Neural cell (in vitro differentiated cells): ENCODE measurements at regions not wholly inside any gene's neighbourhood (a gene's known extent, or its start where the extent isn't known, plus 50 kb on each side); places are given as distances from the start of the nearest gene placed in this dataset.

ENCODE experiments used
- H2AFZ ChIP-seq: fragments of 200-600, 300-800 bp; sonication (generic), shearing (Covaris generic); 2 replicates; pipeline ENCODE4 v1.6.0; 2014; ENCODE audit warnings: low read depth, mild to moderate bottlenecking, antibody characterized with exemption, low read length, moderate library complexity
- H3F3A ChIP-seq: fragments of 200-600 bp; shearing (Covaris generic); 2 replicates; pipeline ENCODE4 v1.6.1; 2016; ENCODE audit warnings: mild to moderate bottlenecking, moderate library complexity, mixed read lengths, antibody characterized with exemption, low read length; ENCODE audit not compliant: insufficient read depth, poor library complexity, severe bottlenecking
- H3K27ac ChIP-seq: fragments of 200-600, 300-800 bp; sonication (generic), shearing (Covaris generic); 2 replicates; pipeline ENCODE4 v1.5.1; 2014; ENCODE audit warnings: mild to moderate bottlenecking, low read length, moderate library complexity
- H3K27me3 ChIP-seq: fragments of 300-800, 200-600 bp; sonication (generic), shearing (Covaris generic); 2 replicates; pipeline ENCODE4 v1.6.0; 2014; ENCODE audit warnings: mild to moderate bottlenecking, low read depth, low read length, moderate library complexity; ENCODE audit not compliant: insufficient read depth
- H3K36me3 ChIP-seq: fragments of 300-800, 200-600 bp; sonication (generic), shearing (Covaris generic); 2 replicates; pipeline ENCODE4 v1.5.1; 2014; ENCODE audit warnings: mild to moderate bottlenecking, antibody characterized with exemption, low read length, moderate library complexity; ENCODE audit not compliant: insufficient read depth
- H3K4me2 ChIP-seq: fragments of 300-800, 200-600 bp; sonication (generic), shearing (Covaris generic); 2 replicates; pipeline ENCODE4 v1.6.0; 2014; ENCODE audit warnings: mild to moderate bottlenecking, low read length
- H3K4me3 ChIP-seq: fragments of 300-800, 200-600 bp; sonication (generic), shearing (Covaris generic); 2 replicates; pipeline ENCODE4 v1.5.1; 2014; ENCODE audit warnings: mild to moderate bottlenecking, low read length, moderate library complexity
- H3K79me2 ChIP-seq: fragments of 200-600 bp; shearing (Covaris generic); replicated peaks from 2 replicates; pipeline ENCODE4 v1.6.0; 2014; ENCODE audit warnings: mild to moderate bottlenecking, low read length, moderate library complexity; ENCODE audit not compliant: insufficient read depth
- H3K9ac ChIP-seq: fragments of 300-800, 200-600 bp; sonication (generic), shearing (Covaris generic); 2 replicates; pipeline ENCODE4 v1.6.1; 2016; ENCODE audit warnings: mild to moderate bottlenecking, low read length, mixed read lengths
- H3K9me2 ChIP-seq: fragments of 200-600 bp; shearing (Covaris generic); 2 replicates; pipeline ENCODE4 v1.6.1; 2016; ENCODE audit warnings: mild to moderate bottlenecking, low read length, mixed read lengths; ENCODE audit not compliant: insufficient read depth
- H3K9me3 ChIP-seq: fragments of 200-600, 300-800 bp; sonication (generic), shearing (Covaris generic); 2 replicates; pipeline ENCODE4 v1.6.1; 2016; ENCODE audit warnings: mild to moderate bottlenecking, mixed run types, low read length, moderate library complexity, mixed read lengths
- H4K20me1 ChIP-seq: fragments of 200-600 bp; shearing (Covaris generic); 2 replicates; pipeline ENCODE4 v1.6.1; 2016; ENCODE audit warnings: mild to moderate bottlenecking, mixed run types; ENCODE audit not compliant: insufficient read depth
- EP300 ChIP-seq: fragments of 450-650 bp; conservative IDR thresholded peaks from 2 replicates; pipeline ENCODE4 v1.6.1; 2014; ENCODE audit warnings: antibody characterized with exemption, mild to moderate bottlenecking, moderate library complexity; ENCODE audit not compliant: poor library complexity, severe bottlenecking
- EZH2 ChIP-seq: fragments of 200-600, 300-800 bp; shearing (Covaris generic), sonication (generic); IDR thresholded peaks from 2 replicates; pipeline ENCODE4 v1.6.1; 2014; ENCODE audit warnings: antibody characterized with exemption, low read length, borderline replicate concordance, mild to moderate bottlenecking; ENCODE audit not compliant: insufficient read depth, poor library complexity, severe bottlenecking
- MXI1 ChIP-seq: fragments of 450-650 bp; conservative IDR thresholded peaks from 2 replicates; pipeline ENCODE4 v1.6.1; 2014; ENCODE audit warnings: antibody characterized with exemption, mild to moderate bottlenecking; ENCODE audit not compliant: poor library complexity, severe bottlenecking
- POLR2AphosphoS5 ChIP-seq: IDR thresholded peaks from 2 replicates; pipeline ENCODE4 v1.6.1; 2012
- REST ChIP-seq: IDR thresholded peaks from 2 replicates; pipeline ENCODE4 v1.6.1; 2012; ENCODE audit warnings: borderline replicate concordance
- TAF1 ChIP-seq: IDR thresholded peaks from 2 replicates; pipeline ENCODE4 v1.6.1; 2012; ENCODE audit warnings: low read depth
- TF ChIP-seq, protein P1 (sequence below): fragments of 450-650 bp; IDR thresholded peaks from 2 replicates; pipeline ENCODE4 v1.5.1; 2014; ENCODE audit warnings: antibody characterized with exemption, mild to moderate bottlenecking, moderate library complexity; ENCODE audit not compliant: poor library complexity, severe bottlenecking

- Histone ChIP-seq H3K9ac (no peak overlapping the region), H3K4me2 (no peak overlapping the region), H3K9me3 (no peaks in the 10 kb centered on the region), H3F3A (no peaks in the 10 kb centered on the region), H3K79me2 (no peaks in the 10 kb centered on the region), H3K4me3 (no peak overlapping the region), H2AFZ (no peak overlapping the region), H3K27ac (no peak overlapping the region), H3K27me3 (no peaks in the 10 kb centered on the region), H3K9me2 (no peaks in the 10 kb centered on the region), H4K20me1 (no peaks in the 10 kb centered on the region), H3K36me3 (no peaks in the 10 kb centered on the region)
- TF ChIP-seq TAF1: no peak
- TF ChIP-seq, protein P1, sequence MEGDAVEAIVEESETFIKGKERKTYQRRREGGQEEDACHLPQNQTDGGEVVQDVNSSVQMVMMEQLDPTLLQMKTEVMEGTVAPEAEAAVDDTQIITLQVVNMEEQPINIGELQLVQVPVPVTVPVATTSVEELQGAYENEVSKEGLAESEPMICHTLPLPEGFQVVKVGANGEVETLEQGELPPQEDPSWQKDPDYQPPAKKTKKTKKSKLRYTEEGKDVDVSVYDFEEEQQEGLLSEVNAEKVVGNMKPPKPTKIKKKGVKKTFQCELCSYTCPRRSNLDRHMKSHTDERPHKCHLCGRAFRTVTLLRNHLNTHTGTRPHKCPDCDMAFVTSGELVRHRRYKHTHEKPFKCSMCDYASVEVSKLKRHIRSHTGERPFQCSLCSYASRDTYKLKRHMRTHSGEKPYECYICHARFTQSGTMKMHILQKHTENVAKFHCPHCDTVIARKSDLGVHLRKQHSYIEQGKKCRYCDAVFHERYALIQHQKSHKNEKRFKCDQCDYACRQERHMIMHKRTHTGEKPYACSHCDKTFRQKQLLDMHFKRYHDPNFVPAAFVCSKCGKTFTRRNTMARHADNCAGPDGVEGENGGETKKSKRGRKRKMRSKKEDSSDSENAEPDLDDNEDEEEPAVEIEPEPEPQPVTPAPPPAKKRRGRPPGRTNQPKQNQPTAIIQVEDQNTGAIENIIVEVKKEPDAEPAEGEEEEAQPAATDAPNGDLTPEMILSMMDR: no peak
- no peak for TF ChIP-seq EZH2
- TF ChIP-seq EP300: peak; percentile 75
- peak; percentile 64 for TF ChIP-seq POLR2AphosphoS5
These were observed 1221.4 kb upstream of the CDH18 start for GRCh38 chr5:21209409-21209808.

- H3K36me3 ChIP-seq: no peaks in the 10 kb centered on the region
- no peak overlapping the region for H3K27ac ChIP-seq
- no peak overlapping the region for H3K9ac ChIP-seq
- TF ChIP-seq REST (no peak), TAF1 (no peak), MXI1 (no peak)
- TF ChIP-seq, protein P1: no peak
- no peak overlapping the region for H2AFZ ChIP-seq
- H3K79me2 ChIP-seq: no peaks in the 10 kb centered on the region
- H3K4me2 ChIP-seq: no peak overlapping the region
- no peaks in the 10 kb centered on the region for H3K9me3 ChIP-seq
- no peaks in the 10 kb centered on the region for H3F3A ChIP-seq
- H4K20me1 ChIP-seq: no peaks in the 10 kb centered on the region
- H3K27me3 ChIP-seq: no peaks in the 10 kb centered on the region
- no peak overlapping the region for H3K4me3 ChIP-seq
- no peaks in the 10 kb centered on the region for H3K9me2 ChIP-seq
These were observed 1211.1 kb upstream of the CDH18 start for GRCh38 chr5:21199087-21199486.
